CD4-positive, alpha-beta T cell (primary cell): ENCODE measurements at regions not wholly inside any gene's neighbourhood (a gene's known extent, or its start where the extent isn't known, plus 50 kb on each side); places are given as distances from the start of the nearest gene placed in this dataset.

Source experiments
- ATAC-seq: fragments of 200-7000 bp; cut with Tn5 transposase; one replicate; pipeline ENCODE4 v1.10.0; 2022; ENCODE audit warnings: mild to moderate bottlenecking; ENCODE audit not compliant: poor library complexity
- CTCF ChIA-PET: fragments of 350-600 bp; sonication (Branson Sonifier 250); formaldehyde crosslinking; loops from one replicate; lab custom pipeline; 2021; ENCODE audit warnings: antibody characterized with exemption, inconsistent platforms; lab: Charles Lee
- POLR2A ChIA-PET: fragments of 350-600 bp; sonication (Branson Sonifier 250); formaldehyde crosslinking; loops from one replicate; lab custom pipeline; 2021; ENCODE audit warnings: antibody characterized with exemption, inconsistent platforms; lab: Charles Lee
- DNase-seq, 14 experiments: peaks; one replicate each; pipeline ENCODE4 v3.0.0-alpha.2; 2013 to 2020; ENCODE audit warnings: mixed read lengths in 2 of 14
- H3K27ac ChIP-seq, 2 donors: one replicate each; pipeline versions ENCODE4 v1.5.1 to v1.7.0; 2013; ENCODE audit warnings: low read length in 2 of 2, low read depth in 1 of 2, mild to moderate bottlenecking in 1 of 2
- H3K27me3 ChIP-seq, 2 experiments: 1 replicate in 1 of 2; 2 replicates in 1 of 2; pipeline versions ENCODE4 v1.6.1 to v1.7.0; 2013; ENCODE audit warnings: low read length in 2 of 2, control low read depth in 1 of 2, mild to moderate bottlenecking in 1 of 2, moderate library complexity in 1 of 2; ENCODE audit not compliant: insufficient read depth in 2 of 2, control insufficient read depth in 1 of 2
- H3K36me3 ChIP-seq: one replicate; pipeline ENCODE4 v1.6.1; 2013; ENCODE audit warnings: low read length, control low read depth; ENCODE audit not compliant: insufficient read depth
- H3K4me1 ChIP-seq: one replicate; pipeline ENCODE4 v1.6.1; 2013; ENCODE audit warnings: low read length, control low read depth; ENCODE audit not compliant: insufficient read depth
- H3K4me3 ChIP-seq: one replicate; pipeline ENCODE4 v1.5.1; 2013; ENCODE audit warnings: mild to moderate bottlenecking, low read length, moderate library complexity
- H3K9me3 ChIP-seq, 2 experiments: 1 replicate in 1 of 2; 2 replicates in 1 of 2; pipeline versions ENCODE4 v1.6.1 to v1.7.0; 2013; ENCODE audit warnings: low read length in 2 of 2, mild to moderate bottlenecking in 2 of 2, control low read depth in 1 of 2, moderate library complexity in 1 of 2; ENCODE audit not compliant: control insufficient read depth in 1 of 2, insufficient read depth in 1 of 2
- H3K27ac Mint-ChIP-seq: one replicate; pipeline ENCODE4 v1.8.0; 2020; ENCODE audit warnings: mixed read lengths
- H3K27me3 Mint-ChIP-seq: one replicate; pipeline ENCODE4 v1.8.0; 2021; ENCODE audit warnings: mixed read lengths
- H3K36me3 Mint-ChIP-seq: one replicate; pipeline ENCODE4 v1.8.0; 2021; ENCODE audit warnings: low read depth, mixed read lengths
- H3K4me1 Mint-ChIP-seq: one replicate; pipeline ENCODE4 v1.8.0; 2021; ENCODE audit warnings: low read depth, mixed read lengths
- H3K4me3 Mint-ChIP-seq: one replicate; pipeline ENCODE4 v1.8.0; 2020; ENCODE audit warnings: mild to moderate bottlenecking, mixed read lengths
- H3K9me3 Mint-ChIP-seq: one replicate; pipeline ENCODE4 v1.8.0; 2020; ENCODE audit warnings: mixed read lengths
- intact Hi-C, 2 experiments: fragments of 100-400 bp; cut with DNase I in 1 of 2; cut with micrococcal nuclease in 1 of 2; formaldehyde crosslinking; loops; one replicate each; pipeline versions ENCODE4 v1.15.1 to v1.9.0; 2023 to 2025; cut with DNase I, micrococcal nuclease
- TF ChIP-seq, protein P1 (sequence below): fragments of 200-600 bp; IDR thresholded peaks from one replicate; pipeline ENCODE4 v1.8.0; 2022; ENCODE audit warnings: antibody characterized with exemption, mild to moderate bottlenecking

DNA sequence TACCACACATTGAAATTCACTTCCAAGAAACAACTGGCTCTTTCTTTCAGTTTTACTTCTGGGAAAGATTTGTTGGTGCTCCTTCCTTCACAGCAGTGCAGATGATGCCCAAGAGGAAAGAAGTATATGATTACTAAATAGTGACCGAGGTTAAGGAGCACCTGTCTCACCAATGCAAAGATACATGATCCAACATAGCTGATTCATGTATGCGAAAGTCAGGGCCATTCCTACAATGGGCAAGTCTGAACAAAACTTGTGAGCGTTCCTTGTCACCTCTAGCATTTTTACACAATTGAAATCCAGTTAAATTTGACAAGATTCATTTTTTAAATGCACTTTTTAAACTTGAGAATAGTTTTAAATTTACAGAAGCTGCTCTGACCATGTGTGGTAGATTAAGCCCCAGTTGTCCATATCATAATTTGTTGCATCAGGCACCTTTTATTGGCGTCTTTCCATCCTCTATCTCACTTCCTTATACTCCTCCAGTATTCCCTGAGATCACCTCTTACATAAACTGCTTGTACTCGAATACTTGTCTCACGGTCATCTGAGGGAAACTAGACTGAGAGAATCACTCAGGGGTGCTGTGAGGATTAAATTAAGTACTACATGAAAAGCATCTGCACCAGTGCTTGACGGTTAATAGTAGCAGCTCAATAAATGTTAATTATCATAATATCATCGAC, 438.8 kb upstream of the CDH20 start:
- H3K9me3 Mint-ChIP-seq = peaks cover 2% of the 10 kb centered on the region
- H3K4me3 Mint-ChIP-seq = no peak overlapping the region
- no peak overlapping the region for H3K27ac ChIP-seq
- ATAC-seq = no peak
- no peaks in the 10 kb centered on the region for H3K36me3 Mint-ChIP-seq
- H3K27me3 ChIP-seq = no peaks in the 10 kb centered on the region
- no peak for DNase-seq
- intact Hi-C loops = no loop called here
- H3K9me3 ChIP-seq = no peaks in the 10 kb centered on the region
- no peaks in the 10 kb centered on the region for H3K27me3 Mint-ChIP-seq
- H3K4me3 ChIP-seq = no peak overlapping the region
- no peaks in the 10 kb centered on the region for H3K4me1 ChIP-seq
- CTCF ChIA-PET = no interaction called here
- POLR2A ChIA-PET = no interaction called here
- no peaks in the 10 kb centered on the region for H3K36me3 ChIP-seq
- TF ChIP-seq, protein P1, sequence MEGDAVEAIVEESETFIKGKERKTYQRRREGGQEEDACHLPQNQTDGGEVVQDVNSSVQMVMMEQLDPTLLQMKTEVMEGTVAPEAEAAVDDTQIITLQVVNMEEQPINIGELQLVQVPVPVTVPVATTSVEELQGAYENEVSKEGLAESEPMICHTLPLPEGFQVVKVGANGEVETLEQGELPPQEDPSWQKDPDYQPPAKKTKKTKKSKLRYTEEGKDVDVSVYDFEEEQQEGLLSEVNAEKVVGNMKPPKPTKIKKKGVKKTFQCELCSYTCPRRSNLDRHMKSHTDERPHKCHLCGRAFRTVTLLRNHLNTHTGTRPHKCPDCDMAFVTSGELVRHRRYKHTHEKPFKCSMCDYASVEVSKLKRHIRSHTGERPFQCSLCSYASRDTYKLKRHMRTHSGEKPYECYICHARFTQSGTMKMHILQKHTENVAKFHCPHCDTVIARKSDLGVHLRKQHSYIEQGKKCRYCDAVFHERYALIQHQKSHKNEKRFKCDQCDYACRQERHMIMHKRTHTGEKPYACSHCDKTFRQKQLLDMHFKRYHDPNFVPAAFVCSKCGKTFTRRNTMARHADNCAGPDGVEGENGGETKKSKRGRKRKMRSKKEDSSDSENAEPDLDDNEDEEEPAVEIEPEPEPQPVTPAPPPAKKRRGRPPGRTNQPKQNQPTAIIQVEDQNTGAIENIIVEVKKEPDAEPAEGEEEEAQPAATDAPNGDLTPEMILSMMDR = no peak
- no peaks in the 10 kb centered on the region for H3K4me1 Mint-ChIP-seq
- H3K27ac Mint-ChIP-seq = no peak overlapping the region

DNA sequence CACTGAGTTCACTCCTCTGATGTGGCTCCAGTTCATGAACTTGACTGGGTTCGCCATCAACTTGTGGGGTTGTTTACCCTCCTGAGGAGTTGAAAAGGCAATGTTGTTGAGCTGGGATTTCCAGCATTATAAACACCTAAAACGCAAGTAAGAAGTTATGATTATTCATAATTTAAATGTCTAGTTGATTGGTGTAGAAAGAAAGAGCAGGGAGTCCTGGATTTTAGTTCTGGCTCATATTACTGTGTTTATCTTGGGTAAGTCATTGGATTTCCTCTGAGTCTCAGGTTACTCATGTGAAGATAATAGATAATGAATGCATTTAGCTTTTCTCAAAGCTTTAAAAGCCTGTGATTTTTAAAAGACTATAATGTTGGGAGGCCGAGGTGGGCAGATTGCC, 438.0 kb upstream of the CDH20 start:
- Histone ChIP-seq H3K4me1 (no peaks in the 10 kb centered on the region), H3K4me3 (no peak overlapping the region), H3K36me3 (no peaks in the 10 kb centered on the region), H3K27me3 (no peaks in the 10 kb centered on the region), H3K9me3 (no peaks in the 10 kb centered on the region), H3K27ac (no peak overlapping the region)
- TF ChIP-seq, protein P1 = no peak
- ChIA-PET POLR2A (no interaction called here), CTCF (no interaction called here)
- no peaks in the 10 kb centered on the region for H3K36me3 Mint-ChIP-seq
- H3K27ac Mint-ChIP-seq = no peak overlapping the region
- H3K27me3 Mint-ChIP-seq = no peaks in the 10 kb centered on the region
- ATAC-seq (no peak), DNase-seq (no peak)
- peaks cover 2% of the 10 kb centered on the region for H3K9me3 Mint-ChIP-seq
- H3K4me3 Mint-ChIP-seq = no peak overlapping the region
- no peaks in the 10 kb centered on the region for H3K4me1 Mint-ChIP-seq
- intact Hi-C loops = no loop called here

DNA sequence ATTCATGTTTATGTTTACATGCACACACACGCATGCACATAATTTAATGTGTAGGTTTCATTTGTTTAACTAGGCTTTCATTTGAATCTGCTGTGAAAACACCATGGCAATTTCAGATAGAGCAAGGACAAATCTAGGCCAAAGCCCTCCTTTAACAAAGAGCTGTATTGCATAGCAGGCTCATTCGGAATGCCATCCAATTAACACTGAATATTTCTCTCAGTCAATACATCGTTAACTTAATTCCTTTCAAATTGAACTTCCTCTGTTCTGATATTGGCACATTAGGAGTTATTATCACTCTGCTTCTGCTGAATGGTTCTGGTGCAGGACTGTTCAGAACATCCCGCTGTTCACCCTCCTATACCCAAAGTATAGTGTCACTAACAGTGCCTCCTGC, 435.1 kb upstream of the CDH20 start:
- TF ChIP-seq, protein P1 = no peak
- H3K9me3 ChIP-seq = no peaks in the 10 kb centered on the region
- ATAC-seq (no peak), DNase-seq (no peak)
- H3K27ac ChIP-seq = no peak overlapping the region
- no peaks in the 10 kb centered on the region for H3K27me3 ChIP-seq
- Mint-ChIP-seq H3K9me3 (peaks cover 2% of the 10 kb centered on the region), H3K4me3 (no peak overlapping the region), H3K4me1 (no peaks in the 10 kb centered on the region), H3K27me3 (no peaks in the 10 kb centered on the region), H3K27ac (no peak overlapping the region), H3K36me3 (no peaks in the 10 kb centered on the region)
- CTCF ChIA-PET = no interaction called here
- H3K4me1 ChIP-seq = no peaks in the 10 kb centered on the region
- H3K36me3 ChIP-seq = no peaks in the 10 kb centered on the region
- POLR2A ChIA-PET = no interaction called here
- no peak overlapping the region for H3K4me3 ChIP-seq
- intact Hi-C loops = no loop called here
